Forelimb muscle (tissue), 1 donor: ENCODE measurements at regions not wholly inside any gene's neighbourhood (a gene's known extent, or its start where the extent isn't known, plus 50 kb on each side); places are given as distances from the start of the nearest gene placed in this dataset.

Experiments used
- DNase-seq: peaks from one replicate; pipeline ENCODE4 v3.0.0-alpha.2; 2013; ENCODE audit warnings: low read depth

DNA sequence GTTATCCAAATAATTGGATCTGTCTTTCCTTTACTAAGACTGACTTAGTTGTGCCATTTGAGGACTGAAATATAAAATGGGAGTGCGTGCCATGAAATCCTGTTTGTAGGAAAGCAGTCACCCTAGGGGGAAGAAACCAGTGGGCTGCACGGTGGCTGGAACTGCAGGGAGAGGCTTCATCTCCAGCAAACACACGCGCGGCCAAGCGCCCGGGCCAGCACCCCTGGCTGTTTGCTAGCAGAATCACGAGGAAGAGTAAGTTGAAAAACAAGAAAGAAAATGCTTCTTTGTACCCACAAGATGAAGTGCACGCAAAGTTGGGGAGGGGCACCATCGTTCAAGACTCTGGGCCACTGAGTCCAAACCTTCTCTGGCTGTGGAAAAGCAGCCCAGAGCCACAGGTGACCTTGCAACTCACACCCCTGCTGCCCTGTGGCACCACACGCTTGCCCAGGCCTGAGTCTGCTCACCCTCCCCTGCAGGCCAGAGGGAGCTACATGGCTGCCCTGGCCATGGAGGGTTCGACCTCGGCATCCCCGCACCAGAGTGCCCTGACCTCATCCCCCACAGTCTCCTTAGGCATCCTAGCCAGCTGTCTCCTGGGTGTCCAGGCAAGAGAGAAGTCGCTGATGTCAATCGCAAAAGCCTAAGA, 55.2 kb downstream of the IRX2 start:
- no peak for DNase-seq

DNA sequence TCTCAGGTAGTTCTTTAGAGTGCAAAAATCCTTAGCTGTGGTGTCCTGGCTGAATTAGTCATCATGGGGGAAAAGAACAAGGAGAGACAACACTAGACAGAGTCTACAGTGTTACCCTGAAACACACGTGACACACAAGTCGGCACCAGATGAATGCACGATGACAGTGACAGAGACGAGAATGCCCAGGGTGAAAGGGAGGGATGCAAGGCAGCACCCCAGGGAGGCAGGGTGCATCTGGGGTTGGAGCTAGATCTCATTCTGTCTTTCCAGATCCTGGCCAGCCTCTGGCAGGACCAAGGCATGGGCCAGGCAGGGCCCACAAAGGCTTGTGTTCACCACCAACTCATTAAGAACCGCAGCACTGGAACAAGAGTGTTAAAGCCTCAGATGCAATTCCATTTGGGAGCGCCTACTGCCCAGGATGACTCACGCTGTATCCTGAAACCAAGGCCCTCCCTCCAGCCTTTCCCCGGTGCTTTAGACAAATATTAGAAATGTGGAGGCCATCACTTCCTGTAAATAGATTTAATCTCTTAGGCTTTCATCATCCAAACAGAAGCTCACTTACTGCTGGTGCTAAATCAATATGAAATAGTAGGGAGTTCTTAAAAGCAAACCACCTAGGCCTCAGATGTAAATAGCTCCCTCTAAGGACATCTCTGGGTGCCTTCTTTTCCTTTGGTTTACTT, 56.1 kb downstream of the IRX2 start:
- DNase-seq = no peak

DNA sequence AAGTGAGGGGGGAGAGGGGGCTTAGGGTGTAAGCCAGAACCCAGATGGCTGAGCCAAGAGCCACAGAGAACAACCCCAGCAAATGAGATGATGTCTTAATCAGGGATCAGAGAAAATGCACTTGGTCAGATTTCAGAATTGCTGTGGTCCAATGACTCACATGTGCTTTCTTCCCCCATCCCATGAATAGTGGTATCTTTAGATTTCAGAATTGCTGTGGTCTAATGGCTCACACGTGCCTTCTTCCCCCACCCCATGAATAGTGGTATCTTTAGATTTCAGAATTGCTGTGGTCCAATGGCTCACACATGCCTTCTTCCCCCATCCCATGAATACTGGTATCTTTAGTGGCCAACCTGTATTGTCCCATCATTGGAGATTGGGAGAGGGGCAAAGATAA, 59.9 kb downstream of the IRX2 start:
- no peak for DNase-seq

- no peak for DNase-seq
Observed at GRCh38 chr5:2690293-2690692, 61.2 kb downstream of the IRX2 start.

- DNase-seq = no peak
Observed at GRCh38 chr5:2688586-2688985, 62.9 kb downstream of the IRX2 start.

DNA sequence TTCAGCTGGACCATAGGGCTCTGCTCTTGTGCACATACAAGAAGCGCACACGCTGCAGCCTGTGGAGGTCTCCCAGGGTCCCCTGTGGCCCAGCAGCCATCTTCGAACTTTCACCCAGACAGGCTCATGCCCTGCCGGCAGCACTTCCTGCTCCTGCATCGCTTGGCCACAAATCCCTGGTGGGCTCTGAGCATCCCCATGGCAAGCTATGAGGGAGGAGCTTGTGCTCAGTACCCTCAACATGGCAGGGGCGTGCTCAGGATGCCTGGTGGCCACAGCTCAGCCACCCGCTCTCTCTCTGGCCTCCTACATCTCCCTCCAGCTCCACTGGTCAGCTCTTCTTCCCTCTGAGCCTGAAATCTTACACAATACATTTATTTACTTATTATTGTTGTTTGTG, 63.7 kb downstream of the IRX2 start:
- no peak for DNase-seq

DNA sequence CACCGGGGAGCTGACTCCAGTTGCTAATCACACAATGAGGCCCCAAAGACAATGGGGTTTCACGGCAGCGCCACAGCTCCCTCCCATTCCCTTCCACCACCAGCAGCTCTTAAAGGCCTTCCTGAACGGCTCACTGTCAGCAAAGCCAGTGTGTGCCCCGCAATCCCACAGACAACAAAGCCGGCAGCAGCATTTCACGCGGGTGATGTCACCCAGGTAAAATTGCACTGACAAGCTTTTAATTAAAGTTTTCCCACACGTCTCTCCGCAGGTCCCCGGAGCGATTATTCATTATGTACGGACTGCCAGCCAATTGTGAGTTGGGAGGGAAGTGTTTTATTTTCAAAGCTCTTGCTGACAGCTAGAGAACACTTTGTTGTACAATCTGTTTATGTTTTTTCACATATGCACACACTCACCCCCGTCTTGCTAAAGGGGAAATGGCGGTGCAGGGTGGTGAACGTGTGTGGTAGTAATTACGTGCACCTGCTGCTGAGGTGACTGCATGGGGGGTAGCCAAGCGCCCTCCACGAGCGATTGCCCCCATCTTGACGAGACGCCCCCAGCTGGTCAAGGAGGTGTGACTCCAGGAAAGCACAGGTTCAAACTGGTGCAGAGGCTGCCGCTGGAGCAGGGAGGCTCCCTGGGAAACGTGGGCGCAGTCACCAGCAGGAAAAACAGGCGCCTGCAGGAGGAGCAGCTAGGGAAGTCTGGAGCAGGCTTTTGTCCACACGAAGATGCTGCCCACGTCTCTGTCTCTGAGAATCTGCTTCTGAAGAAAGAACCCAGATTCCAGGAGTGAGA, 65.0 kb downstream of the IRX2 start:
- DNase-seq = no peak

- DNase-seq = no peak
Observed at GRCh38 chr5:2685651-2686272, 65.7 kb downstream of the IRX2 start.

GRCh38 chr5:2684606-2685005, 66.9 kb downstream of the IRX2 start:
- no peak for DNase-seq

- no peak for DNase-seq
Observed at GRCh38 chr5:2683720-2684119, 67.8 kb downstream of the IRX2 start.

GRCh38 chr5:2681476-2681875, 70.0 kb downstream of the IRX2 start:
- DNase-seq = no peak

DNA sequence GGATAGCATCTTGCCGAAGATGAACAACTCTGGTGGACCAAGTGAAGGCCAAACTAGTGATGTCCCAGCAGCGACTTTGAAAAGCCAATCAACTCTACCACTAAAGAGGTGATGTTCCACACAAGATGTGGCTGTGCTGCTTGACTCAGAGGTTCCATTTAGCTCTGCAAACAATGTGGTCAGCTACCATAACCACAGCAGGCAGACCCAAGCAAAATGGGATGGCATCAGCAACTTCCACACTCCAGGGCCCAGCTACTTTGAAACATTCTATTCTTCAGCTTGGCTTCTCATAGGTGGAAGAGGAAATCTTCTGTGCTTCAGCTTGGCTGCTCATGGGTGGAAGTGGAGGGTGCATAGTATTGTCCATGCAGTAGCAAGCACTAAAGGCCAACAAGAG, 70.5 kb downstream of the IRX2 start:
- no peak for DNase-seq

GRCh38 chr5:2677689-2678088, 73.8 kb downstream of the IRX2 start:
- DNase-seq = no peak

- no peak for DNase-seq
Observed at GRCh38 chr5:2675548-2675947, 75.9 kb downstream of the IRX2 start.

DNA sequence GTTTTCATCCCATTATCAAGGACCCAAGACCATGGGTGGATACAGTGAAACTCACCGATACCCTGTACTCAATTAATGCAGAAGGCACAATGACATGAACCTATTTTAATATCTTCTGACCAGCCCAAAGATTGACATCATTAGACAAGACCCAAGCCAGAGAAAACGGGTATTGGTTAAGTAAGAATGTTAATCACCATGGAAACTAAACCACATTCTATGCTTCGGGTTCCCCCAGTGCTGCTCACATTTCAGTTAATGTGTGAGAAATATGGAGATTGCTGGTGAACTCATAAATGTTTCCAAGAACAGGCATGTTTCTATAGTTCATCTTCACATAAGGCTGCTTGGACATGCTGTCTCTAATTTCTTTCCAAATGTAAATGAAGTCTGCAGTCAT, 77.0 kb downstream of the IRX2 start:
- DNase-seq = no peak

DNA sequence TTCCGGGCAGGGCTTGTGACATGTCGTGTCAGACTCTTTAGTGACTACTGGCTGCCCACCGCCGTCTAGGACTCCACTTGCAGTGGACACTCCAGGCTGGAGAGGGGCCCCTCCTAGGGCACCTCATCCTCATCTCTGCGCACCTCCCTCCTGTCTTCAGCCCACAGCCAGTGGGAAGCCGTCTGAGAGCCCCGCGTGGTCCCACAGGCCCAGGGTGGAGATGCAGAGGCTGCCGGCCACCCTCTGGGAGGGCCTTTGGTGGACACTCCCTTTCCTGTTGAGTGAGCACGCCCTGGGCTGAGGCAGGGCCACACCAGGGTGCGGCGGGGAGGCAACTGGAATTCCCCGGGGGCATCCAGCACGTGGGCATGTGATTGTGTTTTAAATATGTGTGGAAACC, 80.5 kb downstream of the IRX2 start:
- DNase-seq = no peak

DNA sequence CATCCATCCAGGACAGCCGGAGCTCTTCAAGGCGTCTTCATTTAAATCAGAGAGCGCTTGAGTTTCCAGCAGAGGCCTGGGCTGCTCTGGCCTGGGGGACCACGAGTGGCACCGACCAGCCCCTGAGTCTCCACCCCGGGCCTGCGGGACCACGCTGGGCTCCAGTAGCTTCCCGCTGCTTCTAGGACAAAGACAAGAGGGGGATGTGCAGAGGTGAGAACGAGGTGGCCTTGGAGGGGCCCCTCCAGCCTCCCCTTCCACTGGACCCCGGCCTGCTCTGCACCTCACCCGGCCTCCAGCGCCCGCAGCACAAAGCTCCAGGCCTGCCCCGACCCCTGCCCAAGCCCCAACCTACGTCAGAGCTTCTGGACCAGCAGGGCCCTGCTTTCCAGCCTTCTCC, 81.6 kb downstream of the IRX2 start:
- DNase-seq = no peak

- no peak for DNase-seq
Observed at GRCh38 chr5:2669259-2669658, 82.2 kb downstream of the IRX2 start.

DNA sequence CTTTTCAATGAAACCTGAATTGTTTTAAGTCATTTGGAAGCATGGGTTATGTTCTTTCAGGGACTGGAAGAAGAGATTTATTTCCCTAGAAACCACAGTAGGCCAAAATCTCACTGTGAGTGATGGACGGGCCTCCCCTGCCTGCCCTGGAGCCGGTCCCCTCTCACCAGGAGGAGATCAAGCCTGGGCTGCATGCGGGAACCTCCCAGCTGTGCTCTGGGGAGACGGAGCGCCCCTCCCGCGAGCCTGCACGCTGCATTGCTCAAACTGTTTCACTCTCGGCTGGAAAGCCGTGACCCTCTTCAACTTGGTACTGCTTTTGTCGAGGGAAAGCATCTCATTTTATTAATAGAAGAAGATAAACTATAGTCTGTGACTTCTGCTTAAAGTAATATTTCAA, 85.4 kb downstream of the IRX2 start:
- DNase-seq = no peak

- DNase-seq = no peak
Observed at GRCh38 chr5:2663489-2663888, 88.0 kb downstream of the IRX2 start.

- DNase-seq = no peak
Observed at GRCh38 chr5:2660315-2660714, 91.2 kb downstream of the IRX2 start.

GRCh38 chr5:2658881-2659470, 92.5 kb downstream of the IRX2 start:
- DNase-seq = no peak
